ENCODE measurements at regions not wholly inside any gene's neighbourhood (a gene's known extent, or its start where the extent isn't known, plus 50 kb on each side); places are given as distances from the start of the nearest gene placed in this dataset.

- Histone ChIP-seq H3K9me2 (ENCODE audit: insufficient read depth) (no peaks in the 10 kb centered on the region), H4K20me1 (ENCODE audit: insufficient read depth) (no peaks in the 10 kb centered on the region), H3K27ac (ENCODE audit: low read depth, low read length) (no peak overlapping the region), H3K79me2 (ENCODE audit: insufficient read depth, low read length) (no peaks in the 10 kb centered on the region), H3K4me2 (ENCODE audit: low read length) (no peak overlapping the region), H3K9me3 (ENCODE audit: control insufficient read depth in 1 of 2, insufficient read depth in 1 of 2, low read depth in 1 of 2, low read length in 2 of 2) (no peaks in the 10 kb centered on the region), H3K9ac (ENCODE audit: low read length) (no peak overlapping the region), H3K27me3 (ENCODE audit: insufficient read depth, low read length) (peaks cover 16% of the 10 kb centered on the region), H3K36me3 (ENCODE audit: control insufficient read depth in 1 of 2, insufficient read depth in 2 of 2, low read length in 2 of 2) (no peaks in the 10 kb centered on the region), H3K4me3 (replicated peaks in 1 of 2; ENCODE audit: low read depth in 1 of 2, low read length in 2 of 2) (no peak overlapping the region), H3K4me1 (ENCODE audit: control insufficient read depth in 1 of 2, insufficient read depth in 2 of 2, low read length in 2 of 2) (peaks cover 0 to 6% of the 10 kb centered on the region in 2 experiments; a peak in 1 of 4 replicates), H2AFZ (ENCODE audit: low read depth, low read length, poor library complexity, severe bottlenecking) (no peak overlapping the region)
- ChIA-PET RAD21 (ENCODE audit: low non-redundant PET in 1 of 2, low total read pairs in 2 of 2, uncharacterized antibody in 2 of 2, unreplicated experiment in 2 of 2) (no interaction called here), CTCF (no interaction called here), POLR2A (no interaction called here)
- no peak for TF ChIP-seq EGR1 (IDR thresholded peaks at IDR 0.05; ENCODE audit: low read depth)
- TF ChIP-seq EZH2phosphoT487 (IDR thresholded peaks at IDR 0.05; ENCODE audit: borderline replicate concordance), result no peak
- no peak for TF ChIP-seq POLR2A (IDR thresholded peaks at IDR 0.05; ENCODE audit: borderline replicate concordance, extremely low read depth, insufficient read depth, insufficient read length)
- intact Hi-C loops (cut with micrococcal nuclease), result no loop called here
- peak; percentile 43; the same call in 1 of the 2 replicates for ATAC-seq
- no peak for DNase-seq (ENCODE audit: low read depth, low spot score)
- BruUV-seq (replicated peaks), result no TSS peak
Measured at GRCh38 chr1:226485192-226485591, 63.4 kb upstream of the STUM start.

GRCh38 chr1:226486161-226486560 lies 62.4 kb upstream of the STUM start:
- no peak overlapping the region for H3K4me3 ChIP-seq (replicated peaks in 1 of 2; ENCODE audit: low read depth in 1 of 2, low read length in 2 of 2)
- no TSS peak for BruUV-seq (replicated peaks)

More at GRCh38 chr1:226486161-226486560, 62.4 kb upstream of the STUM start:
- ChIA-PET POLR2A (no interaction called here), CTCF (no interaction called here), RAD21 (ENCODE audit: low non-redundant PET in 1 of 2, low total read pairs in 2 of 2, uncharacterized antibody in 2 of 2, unreplicated experiment in 2 of 2) (no interaction called here)
- Histone ChIP-seq H3K9ac (ENCODE audit: low read length) (no peak overlapping the region), H3K9me2 (ENCODE audit: insufficient read depth) (no peaks in the 10 kb centered on the region), H3K9me3 (ENCODE audit: control insufficient read depth in 1 of 2, insufficient read depth in 1 of 2, low read depth in 1 of 2, low read length in 2 of 2) (no peaks in the 10 kb centered on the region), H3K27me3 (ENCODE audit: insufficient read depth, low read length) (peaks cover 16% of the 10 kb centered on the region), H3K4me2 (ENCODE audit: low read length) (no peak overlapping the region), H4K20me1 (ENCODE audit: insufficient read depth) (no peaks in the 10 kb centered on the region), H3K27ac (ENCODE audit: low read depth, low read length) (no peak overlapping the region), H3K4me1 (ENCODE audit: control insufficient read depth in 1 of 2, insufficient read depth in 2 of 2, low read length in 2 of 2) (peaks cover 0 to 6% of the 10 kb centered on the region in 2 experiments; a peak in 1 of 4 replicates), H2AFZ (ENCODE audit: low read depth, low read length, poor library complexity, severe bottlenecking) (no peak overlapping the region), H3K79me2 (ENCODE audit: insufficient read depth, low read length) (no peaks in the 10 kb centered on the region), H3K36me3 (ENCODE audit: control insufficient read depth in 1 of 2, insufficient read depth in 2 of 2, low read length in 2 of 2) (no peaks in the 10 kb centered on the region)
- DNase-seq (ENCODE audit: low read depth, low spot score) (no peak), ATAC-seq (no peak)
- intact Hi-C loops (cut with micrococcal nuclease), result no loop called here
- TF ChIP-seq EZH2 (IDR thresholded peaks at IDR 0.05), result no peak
- no peak for TF ChIP-seq CTCF (IDR thresholded peaks at IDR 0.05 in 2 of 3, conservative IDR thresholded peaks at IDR 0.05 in 1 of 3; ENCODE audit: borderline replicate concordance in 1 of 3, insufficient read depth in 1 of 3, low read depth in 2 of 3, low read length in 2 of 3)
- TF ChIP-seq RAD21 (IDR thresholded peaks at IDR 0.05; ENCODE audit: low read depth), result no peak
- no peak for TF ChIP-seq REST (IDR thresholded peaks at IDR 0.05; ENCODE audit: low read depth)
- TF ChIP-seq CEBPB (IDR thresholded peaks at IDR 0.05; ENCODE audit: low read depth), result no peak
- no peak for TF ChIP-seq EZH2phosphoT487 (IDR thresholded peaks at IDR 0.05; ENCODE audit: borderline replicate concordance)
- TF ChIP-seq ELF1 (IDR thresholded peaks at IDR 0.05; ENCODE audit: borderline replicate concordance, low read depth), result no peak
- no peak for TF ChIP-seq MAX (IDR thresholded peaks at IDR 0.05)
- TF ChIP-seq YY1 (IDR thresholded peaks at IDR 0.05; ENCODE audit: extremely low read depth, insufficient replicate concordance, low read depth, low read length), result no peak

Data from HCT116 (cell line).